Jurkat, Clone E6-1 (cell line): ENCODE measurements at regions not wholly inside any gene's neighbourhood (a gene's known extent, or its start where the extent isn't known, plus 50 kb on each side); places are given as distances from the start of the nearest gene placed in this dataset.
A peak's percentile ranks its signal among the peaks of the same experiment; 100 is the strongest.

Experiments
- DNase-seq: peaks from one replicate; pipeline ENCODE4 v3.0.0-alpha.2; 2011; ENCODE audit warnings: low read depth, low spot score
- H3K4me3 ChIP-seq: 2 replicates; pipeline ENCODE4 v1.5.1; 2011; ENCODE audit warnings: mild to moderate bottlenecking, low read length, control low read depth, moderate library complexity

DNA sequence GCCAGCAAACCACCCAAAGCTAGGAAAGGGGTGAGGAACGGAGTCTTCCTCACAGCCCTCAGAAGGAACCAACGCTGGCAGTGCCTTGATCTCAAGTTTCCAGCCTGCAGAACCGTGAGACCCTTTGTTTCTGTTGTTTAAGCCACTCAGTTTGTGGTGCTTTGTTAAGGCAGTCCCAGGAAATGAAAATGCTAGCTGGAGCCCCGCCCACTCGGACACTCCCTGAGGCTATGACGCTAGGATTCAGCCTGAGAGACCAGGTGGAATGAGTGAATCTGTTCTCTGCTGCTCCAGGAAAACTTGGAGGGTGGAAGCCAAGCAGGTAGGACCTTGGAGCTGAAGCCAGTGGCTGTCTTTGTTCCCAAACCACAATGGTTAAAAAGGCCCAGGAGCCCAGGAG lies 196.5 kb upstream of the POU3F1 start:
- DNase-seq, result no peak

DNA sequence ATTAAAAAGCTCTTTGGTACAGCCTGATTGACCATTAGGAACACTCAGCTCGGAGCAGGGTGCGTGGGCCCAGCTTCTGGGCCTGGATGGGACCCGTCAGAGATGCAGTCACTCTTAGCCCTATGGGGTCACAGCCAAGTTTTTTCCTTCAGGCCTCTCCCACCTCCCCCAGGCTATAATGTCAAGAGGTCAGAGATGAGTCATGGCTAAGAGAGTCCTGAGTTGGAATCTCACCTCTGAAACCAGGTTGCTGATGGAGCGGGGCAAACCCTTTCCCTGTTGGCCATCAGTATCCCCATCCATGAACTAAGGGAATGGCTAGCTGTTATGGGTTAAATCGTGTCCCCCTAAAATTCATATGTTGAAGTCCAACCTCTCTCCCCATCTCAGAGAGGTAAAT lies 195.9 kb upstream of the POU3F1 start:
- no peak for DNase-seq

More for the DNA sequence above, 196.5 kb upstream of the POU3F1 start:
- no peak overlapping the region for H3K4me3 ChIP-seq

DNA sequence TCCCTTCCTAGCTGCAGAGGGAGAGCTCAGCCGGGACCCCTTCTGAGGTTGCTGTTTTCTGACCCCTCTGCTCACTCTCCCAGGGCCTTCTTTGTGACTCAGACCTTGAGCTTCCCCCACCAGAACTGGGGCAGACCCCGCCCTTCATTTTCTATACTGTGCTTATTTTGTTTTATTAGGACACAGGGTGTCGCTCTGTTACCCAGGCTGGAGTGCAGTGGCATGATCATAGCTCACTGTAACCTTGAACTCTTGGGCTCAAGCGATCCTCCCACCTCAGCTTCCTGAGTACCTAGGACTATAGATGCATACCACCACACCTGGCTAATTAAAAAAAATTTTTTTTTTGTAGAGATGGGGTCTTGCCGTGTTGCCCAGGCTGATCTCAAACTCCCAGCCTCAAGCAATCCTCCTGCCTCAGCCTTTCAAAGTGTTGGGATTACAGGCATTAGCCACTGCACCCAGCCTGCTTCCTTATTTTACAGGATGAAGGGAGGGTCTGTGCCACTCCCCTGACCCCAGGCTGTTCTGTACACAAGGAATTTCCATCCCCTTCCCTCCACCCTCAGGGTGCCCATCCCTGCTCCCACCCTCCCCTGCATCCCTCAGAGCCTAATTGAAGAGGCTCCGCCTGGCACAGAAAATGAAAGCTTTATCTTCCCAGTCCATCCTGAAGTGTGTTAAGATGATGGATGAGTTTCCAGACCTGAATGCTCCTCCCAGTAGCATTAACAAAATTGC lies 195.2 kb upstream of the POU3F1 start:
- DNase-seq, result no peak
- no peak overlapping the region for H3K4me3 ChIP-seq

More for the DNA sequence above, 195.9 kb upstream of the POU3F1 start:
- no peak overlapping the region for H3K4me3 ChIP-seq

DNA sequence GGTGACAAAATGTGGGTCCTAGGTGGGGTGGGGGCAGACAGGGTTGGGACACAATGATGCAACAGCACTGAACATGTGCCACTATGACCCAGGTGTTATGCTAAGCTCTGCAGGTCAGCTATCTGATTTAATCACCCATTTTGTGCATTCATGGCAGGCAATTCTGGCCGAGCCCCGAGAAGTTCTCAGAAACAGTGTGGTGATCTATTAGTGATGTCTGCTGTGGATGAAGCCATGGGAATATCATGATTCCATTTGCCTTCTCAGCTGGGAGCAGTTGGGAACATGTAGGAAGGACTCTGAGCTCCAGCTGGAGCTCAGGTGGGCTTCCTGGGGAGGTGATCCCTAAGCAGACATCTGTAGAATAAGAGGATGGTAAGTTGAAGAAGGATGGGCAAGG lies 194.0 kb upstream of the POU3F1 start:
- no peak overlapping the region for H3K4me3 ChIP-seq
- no peak for DNase-seq

DNA sequence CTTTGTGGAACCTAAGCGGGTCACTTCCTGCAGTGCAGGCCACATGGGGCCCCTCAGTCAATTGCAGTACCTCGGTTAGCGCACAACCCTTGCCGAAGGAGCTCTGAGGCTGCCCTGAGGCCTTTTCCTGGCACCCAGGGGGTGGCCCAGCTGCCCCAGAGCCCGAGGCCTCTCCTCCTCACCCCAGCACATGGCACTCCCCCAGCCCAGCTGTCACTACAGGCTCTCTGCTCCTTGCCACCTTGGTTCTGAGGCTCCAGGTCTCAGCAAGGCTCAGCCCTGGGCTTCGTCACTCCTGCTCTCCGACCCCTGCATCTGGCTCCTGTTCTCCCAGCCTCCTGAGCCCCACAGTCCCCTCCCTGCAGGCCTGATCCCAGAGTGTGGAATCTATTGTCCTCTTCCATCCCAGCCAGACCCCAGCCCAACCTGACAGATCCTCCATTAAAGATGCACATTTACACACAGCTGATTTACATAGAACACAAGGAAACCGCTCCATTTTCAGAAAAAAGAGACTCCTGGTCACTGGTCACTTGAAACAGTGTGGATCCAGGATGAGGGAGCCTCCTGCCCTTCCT lies 192.8 kb upstream of the POU3F1 start:
- no peak for DNase-seq
- no peak overlapping the region for H3K4me3 ChIP-seq

DNA sequence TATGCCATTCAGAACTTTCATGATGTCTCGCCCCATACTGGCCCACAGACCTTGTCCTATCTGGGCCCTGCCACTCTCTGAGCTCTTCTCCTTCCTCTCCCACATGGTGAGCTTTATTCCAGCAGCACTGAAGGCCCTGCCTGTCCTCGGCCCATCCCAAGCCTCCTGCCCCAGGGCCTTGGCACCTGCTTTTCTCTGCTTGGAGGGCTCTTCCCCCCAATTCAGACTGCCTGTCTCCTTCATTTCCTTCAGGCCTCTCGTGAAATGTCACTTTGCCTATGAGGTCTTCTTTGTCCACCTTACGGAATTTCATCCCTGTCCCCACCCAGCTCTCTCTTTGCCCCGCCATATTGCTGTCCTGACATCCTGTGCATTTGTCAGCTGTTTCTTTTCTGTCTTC lies 191.7 kb upstream of the POU3F1 start:
- DNase-seq, result no peak

DNA sequence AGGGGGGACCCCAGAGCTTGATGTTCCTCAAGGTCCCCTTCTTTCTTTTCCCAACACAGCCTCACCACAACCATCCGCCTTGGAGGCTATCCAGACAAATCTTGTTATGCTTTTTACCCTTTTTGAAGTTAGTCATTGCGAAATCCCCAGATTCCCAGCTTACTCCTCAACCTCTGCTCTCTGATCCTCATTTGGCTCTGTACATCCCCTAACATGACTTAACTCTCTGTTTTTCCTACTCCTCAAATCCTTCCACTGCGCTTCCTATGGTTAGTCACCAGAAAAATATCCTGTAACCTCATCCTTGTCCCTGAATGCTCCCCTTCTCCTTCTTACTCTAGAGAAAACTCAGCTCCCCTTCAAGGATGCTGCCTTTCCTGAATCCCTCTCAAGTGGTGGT lies 189.1 kb upstream of the POU3F1 start:
- H3K4me3 ChIP-seq, result no peak overlapping the region
- no peak for DNase-seq

More for the DNA sequence above, 191.7 kb upstream of the POU3F1 start:
- no peak overlapping the region for H3K4me3 ChIP-seq

DNA sequence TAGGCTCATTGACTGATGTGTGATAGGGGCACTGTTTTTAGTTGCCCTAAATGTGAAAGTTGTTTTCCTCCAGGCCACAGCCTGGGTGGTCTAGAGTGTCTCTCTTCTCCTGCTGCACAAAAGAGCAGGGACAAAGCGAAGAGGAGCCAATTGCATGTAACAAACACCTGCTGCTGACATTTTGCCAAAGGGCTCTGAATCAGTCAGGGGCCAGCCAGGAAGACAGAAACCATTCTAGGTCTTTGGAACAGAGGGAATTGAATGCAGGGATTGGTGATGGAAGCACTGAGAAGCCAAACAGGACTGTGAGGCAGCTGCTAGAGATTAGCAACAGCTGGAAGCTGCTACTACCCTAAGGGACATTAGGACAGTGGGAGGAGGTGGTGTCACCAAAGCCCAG lies 185.3 kb upstream of the POU3F1 start:
- H3K4me3 ChIP-seq, result no peak overlapping the region
- DNase-seq, result no peak

DNA sequence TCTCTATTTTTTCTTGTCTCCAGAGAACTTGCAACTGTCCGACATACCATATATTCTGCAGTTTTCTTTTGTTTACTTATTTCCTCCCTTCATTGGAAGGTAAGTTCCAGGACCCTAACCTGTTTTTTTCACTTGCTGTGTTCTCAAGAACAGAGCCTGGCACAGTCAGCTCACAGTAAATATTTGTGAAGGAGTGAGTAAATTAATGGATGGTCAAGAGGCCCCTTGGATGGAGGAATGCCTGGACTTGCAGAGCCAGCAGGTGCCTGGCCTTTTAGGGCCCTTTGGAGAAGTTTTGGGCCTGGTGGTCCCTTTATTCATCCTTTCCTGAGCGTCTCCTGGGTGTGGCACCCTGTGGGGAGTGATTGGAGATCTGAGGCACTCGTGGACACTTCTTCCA lies 182.1 kb upstream of the POU3F1 start:
- no peak for DNase-seq
- H3K4me3 ChIP-seq, result no peak overlapping the region

DNA sequence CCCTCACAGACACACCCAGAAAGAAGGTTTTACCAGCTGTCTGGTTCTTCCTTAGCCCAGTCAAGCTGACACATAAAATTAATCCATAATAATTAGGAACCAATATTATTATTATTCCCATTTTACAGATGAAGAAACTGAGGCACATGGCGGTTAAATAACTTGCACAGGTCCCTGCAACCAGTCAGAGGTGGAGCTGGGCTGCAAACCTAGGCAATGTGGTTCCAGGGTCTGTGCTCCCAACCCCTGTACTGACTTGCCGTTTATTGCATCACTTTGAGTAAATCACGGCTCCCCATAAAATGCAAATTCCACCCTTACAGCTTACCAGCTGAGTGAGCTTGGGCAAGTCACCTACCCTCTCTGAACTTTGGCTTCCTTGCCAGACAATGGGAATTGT lies 179.2 kb upstream of the POU3F1 start:
- H3K4me3 ChIP-seq, result no peak overlapping the region
- DNase-seq, result no peak

DNA sequence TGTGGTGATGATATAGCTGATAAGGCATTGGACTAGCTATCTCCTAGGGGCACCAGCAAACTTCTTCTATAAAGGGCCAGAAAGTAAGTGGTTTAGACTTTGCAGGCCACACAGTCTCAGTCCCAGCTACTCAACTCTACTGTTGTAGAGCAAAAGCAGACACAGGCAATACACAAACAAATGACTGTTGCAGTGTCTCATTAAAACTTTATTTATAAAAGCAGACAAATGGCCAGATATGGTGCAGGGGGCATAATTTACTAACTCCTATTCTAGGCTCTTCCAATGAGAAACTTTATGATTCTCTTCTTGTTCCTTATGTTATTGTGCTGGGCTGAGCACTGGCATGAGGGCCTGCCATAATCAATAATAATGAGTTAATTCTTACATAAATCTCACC lies 176.8 kb upstream of the POU3F1 start:
- H3K4me3 ChIP-seq, result no peak overlapping the region
- no peak for DNase-seq

DNA sequence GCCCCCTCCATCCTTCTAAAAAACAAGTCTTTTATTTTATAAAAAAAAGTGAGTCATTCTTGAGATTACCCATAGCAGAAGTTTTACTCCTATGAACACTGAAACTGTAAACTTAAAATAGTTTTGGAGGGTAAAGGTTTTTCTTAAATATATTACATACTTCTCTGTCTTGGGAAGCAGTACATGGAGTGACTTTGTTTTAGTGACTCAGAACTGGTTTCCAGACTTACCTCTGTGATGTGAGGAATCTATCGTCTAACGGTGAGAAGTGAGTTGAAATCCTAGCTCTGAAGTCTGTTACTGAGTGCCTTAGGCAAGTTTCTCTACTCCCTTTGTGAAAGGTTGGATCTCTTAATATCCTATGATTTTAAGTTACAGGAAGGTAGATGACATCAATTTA lies 176.3 kb upstream of the POU3F1 start:
- H3K4me3 ChIP-seq, result no peak overlapping the region
- DNase-seq, result no peak

DNA sequence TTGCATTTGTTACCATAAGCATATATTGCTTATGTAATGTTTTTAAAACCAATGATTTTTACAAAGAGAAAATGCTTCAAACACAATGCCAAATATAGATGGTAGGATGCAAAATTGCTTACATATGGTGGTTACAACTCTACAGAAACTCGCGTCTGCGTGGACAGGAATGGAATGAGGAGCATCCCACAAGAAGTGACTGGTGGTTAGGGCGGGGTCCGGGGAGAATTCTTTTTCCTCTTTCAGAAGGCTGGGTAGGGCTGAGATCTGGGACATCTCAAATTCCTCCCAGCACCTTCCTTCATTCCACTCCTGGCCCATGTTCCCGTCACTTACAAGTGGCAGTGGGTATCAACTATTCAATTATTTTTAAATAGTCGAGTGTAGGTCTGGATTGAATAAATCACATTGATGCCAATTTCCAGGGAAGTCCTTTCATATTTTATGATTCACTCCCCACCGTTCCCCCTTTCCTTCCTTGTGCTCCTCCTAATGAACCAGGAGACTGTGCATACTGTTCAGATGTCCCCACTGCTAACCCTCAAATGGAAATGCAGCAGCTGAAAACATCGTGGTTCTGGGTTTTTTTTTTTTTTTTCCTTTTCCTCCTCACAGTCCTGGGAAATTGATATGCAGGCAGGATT lies 174.5 kb upstream of the POU3F1 start:
- H3K4me3 ChIP-seq, result no peak overlapping the region
- no peak for DNase-seq

DNA sequence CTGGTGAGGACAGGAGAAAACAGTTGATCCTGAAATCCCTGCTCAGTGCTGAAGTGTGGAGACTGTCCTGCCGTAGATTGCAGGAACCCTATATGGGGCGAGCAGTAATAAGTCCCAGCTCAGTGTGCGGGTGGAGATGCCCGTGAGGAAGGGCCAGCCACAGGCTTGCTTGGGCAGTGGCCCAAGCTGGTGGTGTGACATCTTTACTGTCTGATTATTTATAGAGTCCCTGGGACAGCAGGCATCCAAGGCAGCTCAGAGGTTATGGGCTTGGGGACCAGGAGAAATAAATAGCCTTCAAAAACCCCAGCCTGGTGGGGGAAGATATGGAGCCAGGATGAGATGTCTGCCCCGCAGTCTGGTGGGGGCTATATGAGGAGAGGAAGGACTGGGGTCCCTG lies 170.7 kb upstream of the POU3F1 start:
- DNase-seq, result no peak
- no peak overlapping the region for H3K4me3 ChIP-seq

DNA sequence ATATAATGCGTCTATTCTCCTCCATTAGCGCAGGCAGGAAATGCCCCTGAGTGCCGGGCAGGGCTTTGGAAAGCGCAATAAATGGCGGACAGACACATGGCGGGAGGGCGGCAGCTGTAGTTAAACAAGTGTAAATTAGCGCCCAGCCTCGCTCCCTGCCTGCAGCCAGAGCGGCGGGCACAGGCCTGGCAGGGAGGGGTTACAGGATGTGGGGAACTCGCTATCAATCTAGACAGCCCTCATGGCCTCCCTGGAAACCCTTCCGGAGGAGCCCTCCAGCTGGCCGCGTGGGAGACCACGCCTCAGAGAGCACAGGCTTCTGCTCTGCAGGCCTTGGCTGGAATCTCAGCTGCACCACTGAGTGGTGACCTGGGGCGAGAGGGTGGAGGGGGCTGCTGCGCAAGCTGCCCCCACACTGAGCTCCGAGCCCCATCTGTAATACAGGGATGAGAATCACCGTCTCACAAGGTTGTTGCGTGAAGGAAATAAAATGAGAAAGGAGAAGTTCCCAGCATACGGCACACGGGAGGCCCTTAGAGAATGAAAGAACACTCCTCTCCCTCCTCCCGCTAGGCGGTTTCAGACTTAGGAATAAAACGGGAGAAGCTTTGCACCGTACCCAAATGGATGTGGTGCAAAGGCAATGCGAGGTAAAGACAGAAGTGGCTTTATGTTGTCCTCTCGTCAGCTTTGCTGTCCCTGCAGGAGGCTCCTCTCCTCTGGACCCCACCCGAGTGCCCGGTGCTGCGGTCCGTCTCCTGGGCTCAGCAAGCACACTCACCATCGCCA lies 167.2 kb upstream of the POU3F1 start:
- no peak overlapping the region for H3K4me3 ChIP-seq
- peak; percentile 23 for DNase-seq

DNA sequence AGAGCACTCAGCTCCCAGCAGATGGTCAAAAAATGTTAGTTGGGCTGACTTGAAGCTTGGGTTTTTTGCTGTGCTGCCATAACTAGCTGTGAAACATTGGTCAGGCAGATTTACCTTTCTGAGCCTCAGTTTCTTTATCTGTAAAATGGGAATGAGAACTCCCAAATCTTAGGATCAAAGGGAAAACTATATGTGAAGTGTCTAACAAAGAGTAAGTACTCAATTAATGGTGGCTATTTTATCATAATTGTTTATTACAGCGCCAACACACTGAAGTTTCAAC lies 164.2 kb upstream of the POU3F1 start:
- no peak overlapping the region for H3K4me3 ChIP-seq
- no peak for DNase-seq

DNA sequence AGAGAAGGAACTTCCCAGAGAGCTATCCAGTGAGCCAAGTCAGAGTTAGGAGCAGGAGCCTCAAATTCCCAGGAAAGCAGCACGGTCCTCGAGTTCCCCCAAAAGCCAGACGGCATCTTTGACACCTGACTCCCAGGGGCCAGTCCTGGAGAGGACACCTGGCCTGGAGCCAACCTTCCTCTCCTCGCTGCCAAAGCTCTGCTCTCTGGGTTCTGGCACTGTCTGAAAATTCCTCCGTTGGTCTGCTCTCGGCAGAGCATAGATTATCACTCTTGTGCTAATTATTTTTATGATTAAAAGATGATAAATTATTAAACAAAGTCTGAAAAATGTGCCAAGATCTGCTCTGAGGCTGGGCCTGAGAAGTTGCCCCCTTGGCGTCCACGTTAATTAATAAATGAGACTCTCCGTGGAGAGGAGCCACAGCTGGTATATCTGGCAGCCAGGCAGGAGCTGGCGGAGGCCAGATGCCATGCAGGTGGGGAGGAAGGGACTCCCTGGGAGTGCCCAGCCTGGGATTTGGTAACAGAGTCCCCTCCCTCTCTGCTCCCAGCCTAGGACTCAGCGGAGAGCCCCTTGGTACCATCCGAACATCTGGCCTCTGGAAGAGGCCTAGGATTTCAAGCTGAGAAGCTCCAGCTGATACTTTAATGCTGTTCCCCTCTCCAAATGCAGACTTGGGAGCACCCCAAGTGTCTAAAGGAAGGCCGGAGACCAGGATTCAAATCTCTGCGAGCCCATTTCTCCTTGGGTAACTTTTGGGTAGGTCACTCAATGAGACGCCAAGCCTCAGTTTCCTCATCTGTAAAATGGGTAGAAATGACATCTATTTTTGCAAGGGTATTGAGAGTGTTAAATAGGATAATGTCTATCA lies 163.7 kb upstream of the POU3F1 start:
- no peak overlapping the region for H3K4me3 ChIP-seq
- DNase-seq, result no peak

DNA sequence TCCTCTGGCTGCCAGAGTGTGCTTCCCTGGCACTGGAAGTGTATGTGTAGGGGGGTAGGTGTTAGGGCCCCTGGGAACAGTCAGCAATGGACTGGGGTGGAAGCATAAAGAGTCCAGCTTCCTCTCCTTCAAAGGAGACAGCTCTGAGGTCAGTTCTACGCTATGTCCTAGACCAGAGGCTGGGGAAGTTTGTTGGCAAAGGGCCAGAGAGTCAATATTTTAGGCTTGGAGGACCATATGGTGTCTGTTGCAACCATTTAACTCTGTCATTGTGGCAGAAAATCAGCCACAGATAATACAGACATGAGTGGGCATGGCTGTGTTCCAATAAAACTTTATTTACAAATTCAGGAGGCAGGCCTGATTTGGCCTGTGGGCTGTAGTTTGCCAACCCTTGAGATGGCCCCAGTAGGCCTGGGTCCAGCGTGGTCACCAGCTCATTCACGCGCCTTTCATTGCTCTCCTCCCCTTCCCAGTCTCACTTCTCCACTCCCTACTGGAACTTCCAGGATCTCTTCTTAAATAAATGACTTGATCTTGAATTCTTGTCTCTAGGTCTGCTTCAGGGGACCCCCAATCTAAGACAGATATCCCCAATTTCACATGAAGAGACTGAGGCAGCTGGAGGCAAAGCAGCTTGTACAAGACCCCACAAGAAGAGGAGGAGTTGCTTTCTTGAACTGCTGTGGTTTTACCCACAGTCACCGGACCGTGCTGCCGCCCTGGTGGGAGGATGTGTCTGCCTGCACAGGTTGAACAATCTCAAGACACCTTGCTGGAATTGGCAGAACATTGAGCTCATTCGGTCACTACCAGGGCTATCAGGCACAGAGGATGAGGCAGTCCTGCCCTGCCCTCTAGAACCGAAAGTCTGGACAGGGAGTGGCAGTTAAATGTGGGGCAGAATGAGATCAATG lies 162.4 kb upstream of the POU3F1 start:
- DNase-seq, result peak; percentile 36
- no peak overlapping the region for H3K4me3 ChIP-seq
